ENCODE measurements at regions not wholly inside any gene's neighbourhood (a gene's known extent, or its start where the extent isn't known, plus 50 kb on each side); places are given as distances from the start of the nearest gene placed in this dataset.

- TF ChIP-seq EZH2 (IDR thresholded peaks at IDR 0.05; ENCODE audit: borderline replicate concordance, low read depth, low read length, poor library complexity, severe bottlenecking): no peak
- no peak for TF ChIP-seq CTCF (conservative IDR thresholded peaks at IDR 0.05; ENCODE audit: low read depth, low read length)
Measured at GRCh38 chr6:3610921-3611320, 140.6 kb downstream of the PXDC1 start.
